Astrocyte (in vitro differentiated cells and primary cell): ENCODE measurements at regions not wholly inside any gene's neighbourhood (a gene's known extent, or its start where the extent isn't known, plus 50 kb on each side); places are given as distances from the start of the nearest gene placed in this dataset.

Experiments
- CTCF ChIP-seq: IDR thresholded peaks from 2 replicates; pipeline ENCODE4 v1.5.1; 2011; ENCODE audit warnings: low read depth, mild to moderate bottlenecking, inconsistent platforms, low read length, moderate library complexity; ENCODE audit not compliant: insufficient read depth
- EZH2 ChIP-seq: IDR thresholded peaks from 2 replicates; pipeline ENCODE4 v1.6.1; 2012; ENCODE audit warnings: mild to moderate bottlenecking, low read length, inconsistent platforms; ENCODE audit not compliant: insufficient read depth

- no peak for TF ChIP-seq CTCF
- TF ChIP-seq EZH2, result no peak
These were observed 313.9 kb upstream of the CCDC54 start for GRCh38 chr3:107063351-107063750.
